Activated T-helper 2 cell treated with anti-CD3 and anti-CD28 coated beads, Interferon-gamma antibody, Interleukin-2, Interleukin-4, amounts not matched to agents 10 μg/mL and 5 μg/mL and 100 μg/mL, durations not matched to agents 14 hours and 24 hours and 36 hours (primary cell): ENCODE measurements at regions not wholly inside any gene's neighbourhood (a gene's known extent, or its start where the extent isn't known, plus 50 kb on each side); places are given as distances from the start of the nearest gene placed in this dataset.

ENCODE experiments used
- DNase-seq: peaks from one replicate; pipeline ENCODE4 v3.0.0; 2021; ENCODE audit warnings: low spot score
- H3K27ac Mint-ChIP-seq: one replicate; pipeline ENCODE4 v1.8.0; 2021; ENCODE audit warnings: mixed read lengths
- H3K27me3 Mint-ChIP-seq: one replicate; pipeline ENCODE4 v1.8.0; 2021; ENCODE audit warnings: low read depth, mixed read lengths
- H3K36me3 Mint-ChIP-seq: one replicate; pipeline ENCODE4 v1.8.0; 2021; ENCODE audit warnings: low read depth, mixed read lengths
- H3K4me1 Mint-ChIP-seq: one replicate; pipeline ENCODE4 v1.8.0; 2021; ENCODE audit warnings: low read depth, mixed read lengths
- H3K4me3 Mint-ChIP-seq: one replicate; pipeline ENCODE4 v1.8.0; 2021; ENCODE audit warnings: low read depth, mild to moderate bottlenecking, moderate library complexity, mixed read lengths
- H3K9me3 Mint-ChIP-seq: one replicate; pipeline ENCODE4 v1.8.0; 2021; ENCODE audit warnings: mixed read lengths
- intact Hi-C: fragments of 100-400 bp; cut with micrococcal nuclease; formaldehyde crosslinking; loops from one replicate; pipeline ENCODE4 v1.15.1; 2023

GRCh38 chr17:6186998-6187397, 116.8 kb downstream of the WSCD1 start:
- Mint-ChIP-seq H3K36me3 (no peaks in the 10 kb centered on the region), H3K4me3 (no peak overlapping the region), H3K27me3 (peaks cover 3% of the 10 kb centered on the region), H3K4me1 (no peaks in the 10 kb centered on the region), H3K9me3 (no peaks in the 10 kb centered on the region), H3K27ac (no peak overlapping the region)
- intact Hi-C loops, result no loop called here
- no peak for DNase-seq

GRCh38 chr17:6184508-6184907, 114.3 kb downstream of the WSCD1 start:
- Mint-ChIP-seq H3K9me3 (no peaks in the 10 kb centered on the region), H3K27ac (no peak overlapping the region), H3K36me3 (no peaks in the 10 kb centered on the region), H3K27me3 (peaks cover 5% of the 10 kb centered on the region), H3K4me1 (no peaks in the 10 kb centered on the region), H3K4me3 (no peak overlapping the region)
- no peak for DNase-seq
- intact Hi-C loops, result no loop called here

- peaks cover 5% of the 10 kb centered on the region for H3K27me3 Mint-ChIP-seq
Observed at GRCh38 chr17:6179017-6179416, 108.8 kb downstream of the WSCD1 start.

GRCh38 chr17:6177941-6178694, 107.9 kb downstream of the WSCD1 start:
- H3K36me3 Mint-ChIP-seq, result no peaks in the 10 kb centered on the region
- no peak overlapping the region for H3K4me3 Mint-ChIP-seq
- H3K4me1 Mint-ChIP-seq, result no peaks in the 10 kb centered on the region
- intact Hi-C loops, result no loop called here
- no peak overlapping the region for H3K27ac Mint-ChIP-seq
- H3K27me3 Mint-ChIP-seq, result peaks cover 5% of the 10 kb centered on the region
- DNase-seq, result no peak
- H3K9me3 Mint-ChIP-seq, result no peaks in the 10 kb centered on the region

More at GRCh38 chr17:6179017-6179416, 108.8 kb downstream of the WSCD1 start:
- Mint-ChIP-seq H3K4me3 (no peak overlapping the region), H3K36me3 (no peaks in the 10 kb centered on the region), H3K4me1 (no peaks in the 10 kb centered on the region), H3K9me3 (no peaks in the 10 kb centered on the region), H3K27ac (no peak overlapping the region)
- intact Hi-C loops, result no loop called here
- DNase-seq, result no peak
